H1 (cell line): ENCODE measurements at regions not wholly inside any gene's neighbourhood (a gene's known extent, or its start where the extent isn't known, plus 50 kb on each side); places are given as distances from the start of the nearest gene placed in this dataset.

Source experiments
- CTCF ChIA-PET: fragments of 300-600 bp; sonication (Branson Sonifier 250); formaldehyde crosslinking; loops from one replicate; lab custom pipeline; 2021; ENCODE audit not compliant: partially characterized antibody; lab: Charles Lee
- POLR2A ChIA-PET: fragments of 300-600 bp; sonication (Branson Sonifier 250); formaldehyde crosslinking; loops from one replicate; lab custom pipeline; 2021; ENCODE audit warnings: inconsistent platforms; ENCODE audit not compliant: partially characterized antibody; lab: Charles Lee
- DNase-seq, 2 experiments: peaks; one replicate each; pipeline versions ENCODE4 v3.0.0 to v3.0.0-alpha.2; 2010 to 2022; ENCODE audit warnings: low spot score in 2 of 2, low read depth in 1 of 2, mixed read lengths in 1 of 2
- FAIRE-seq: peaks from 2 replicates; lab custom pipeline; 2011; peaks lifted over from hg19 to GRCh38; lab: Jason Lieb, UNC
- H2AFZ ChIP-seq: 2 replicates; pipeline ENCODE4 v1.8.1; 2012; ENCODE audit warnings: low read length, inconsistent platforms
- H2AK5ac ChIP-seq: 2 replicates; pipeline ENCODE4 v1.6.1; 2013; ENCODE audit warnings: low read depth, low read length
- H2BK120ac ChIP-seq: replicated peaks from 2 replicates; pipeline ENCODE3; 2013; ENCODE audit warnings: low read depth, low read length, inconsistent platforms
- H2BK12ac ChIP-seq: 2 replicates; pipeline ENCODE4 v1.6.1; 2013; ENCODE audit warnings: low read depth, low read length
- H2BK15ac ChIP-seq: 2 replicates; pipeline ENCODE4 v1.6.1; 2013; ENCODE audit warnings: low read length
- H2BK20ac ChIP-seq: 2 replicates; pipeline ENCODE4 v1.6.1; 2013; ENCODE audit warnings: low read length
- H2BK5ac ChIP-seq: 2 replicates; pipeline ENCODE4 v1.6.1; 2013; ENCODE audit warnings: low read depth, low read length
- H3K14ac ChIP-seq: 2 replicates; pipeline ENCODE4 v1.6.1; 2013; ENCODE audit warnings: inconsistent platforms; ENCODE audit not compliant: insufficient read length
- H3K18ac ChIP-seq: 2 replicates; pipeline ENCODE4 v1.6.1; 2013; ENCODE audit warnings: low read length; ENCODE audit errors: extremely low read depth
- H3K23ac ChIP-seq: 2 replicates; pipeline ENCODE4 v1.6.1; 2013; ENCODE audit warnings: inconsistent platforms; ENCODE audit not compliant: insufficient read length
- H3K23me2 ChIP-seq: 2 replicates; pipeline ENCODE4 v1.6.1; 2013; ENCODE audit warnings: low read depth, low read length
- H3K27ac ChIP-seq: 2 replicates; pipeline ENCODE4 v1.6.1; 2011; ENCODE audit warnings: low read depth, low read length, inconsistent platforms
- H3K27me3 ChIP-seq, 4 experiments: replicated peaks in 1 of 4; 1 replicate in 1 of 4; 2 replicates in 3 of 4; pipeline versions ENCODE4 v1.6.1 to v1.8.1; 2011 to 2013; ENCODE audit warnings: low read length in 3 of 4, mild to moderate bottlenecking in 3 of 4, inconsistent platforms in 2 of 4, mixed read lengths in 2 of 4, moderate library complexity in 1 of 4; ENCODE audit not compliant: control insufficient read depth in 3 of 4, insufficient read depth in 3 of 4; ENCODE audit errors: extremely low read depth in 1 of 4
- H3K36me3 ChIP-seq, 4 experiments: 2 replicates each; pipeline versions ENCODE4 v1.6.1 to v1.8.1; 2011 to 2013; ENCODE audit warnings: mild to moderate bottlenecking in 4 of 4, low read length in 3 of 4, moderate library complexity in 2 of 4, control low read depth in 1 of 4, inconsistent platforms in 1 of 4; ENCODE audit not compliant: insufficient read depth in 4 of 4, control insufficient read depth in 2 of 4
- H3K4ac ChIP-seq: replicated peaks from 2 replicates; pipeline ENCODE3; 2013; ENCODE audit warnings: low read length, low read depth, mixed read lengths, inconsistent platforms; ENCODE audit not compliant: insufficient read length
- H3K4me1 ChIP-seq, 4 experiments: replicated peaks in 1 of 4; 1 replicate in 1 of 4; 2 replicates in 3 of 4; pipeline versions ENCODE4 v1.6.1 to v1.8.1; 2011 to 2013; ENCODE audit warnings: low read length in 3 of 4, inconsistent platforms in 2 of 4, mixed read lengths in 1 of 4; ENCODE audit not compliant: insufficient read depth in 4 of 4, control insufficient read depth in 3 of 4
- H3K4me2 ChIP-seq, 2 experiments: 2 replicates each; pipeline versions ENCODE4 v1.6.1 to v1.8.1; 2011 to 2013; ENCODE audit warnings: low read depth in 2 of 2, low read length in 2 of 2, control low read depth in 1 of 2, inconsistent platforms in 1 of 2, mild to moderate bottlenecking in 1 of 2; ENCODE audit not compliant: insufficient read depth in 1 of 2
- H3K4me3 ChIP-seq, 4 experiments: fragments of 200-600, 300-600 bp in 1 of 4; sonication (generic), shearing (Covaris generic), sonication (Bioruptor Twin) in 1 of 4; 2 replicates each; pipeline versions ENCODE4 v1.5.1 to v1.8.1; 2011 to 2016; ENCODE audit warnings: low read length in 4 of 4, low read depth in 3 of 4, control low read depth in 2 of 4, inconsistent platforms in 2 of 4, mild to moderate bottlenecking in 2 of 4, mixed read lengths in 1 of 4, moderate library complexity in 1 of 4; ENCODE audit not compliant: insufficient read depth in 2 of 4; ENCODE audit errors: extremely low read depth in 1 of 4
- H3K56ac ChIP-seq: replicated peaks from 2 replicates; pipeline ENCODE3; 2013; ENCODE audit warnings: low read depth, mild to moderate bottlenecking, mixed read lengths, low read length, inconsistent platforms; ENCODE audit not compliant: insufficient read length
- H3K79me1 ChIP-seq: 2 replicates; pipeline ENCODE4 v1.6.1; 2013; ENCODE audit warnings: low read depth, low read length, control low read depth
- H3K79me2 ChIP-seq, 2 experiments: 2 replicates each; pipeline versions ENCODE4 v1.6.1 to v1.8.1; 2012 to 2013; ENCODE audit warnings: low read length in 2 of 2, mild to moderate bottlenecking in 2 of 2, inconsistent platforms in 1 of 2; ENCODE audit not compliant: insufficient read depth in 2 of 2, control insufficient read depth in 1 of 2
- H3K9ac ChIP-seq, 4 experiments: replicated peaks in 1 of 4; 1 replicate in 1 of 4; 2 replicates in 3 of 4; pipeline versions ENCODE4 v1.6.1 to v1.8.1; 2011 to 2013; ENCODE audit warnings: low read depth in 3 of 4, low read length in 3 of 4, control low read depth in 2 of 4, mild to moderate bottlenecking in 2 of 4, moderate library complexity in 2 of 4, inconsistent platforms in 1 of 4; ENCODE audit errors: extremely low read depth in 1 of 4
- H3K9me3 ChIP-seq, 2 experiments: 2 replicates each; pipeline versions ENCODE4 v1.6.1 to v1.8.1; 2012 to 2013; ENCODE audit warnings: mild to moderate bottlenecking in 2 of 2, moderate library complexity in 2 of 2, control low read depth in 1 of 2, inconsistent platforms in 1 of 2, low read depth in 1 of 2, low read length in 1 of 2, mixed read lengths in 1 of 2; ENCODE audit not compliant: insufficient read depth in 2 of 2
- H4K20me1 ChIP-seq, 2 experiments: replicated peaks in 1 of 2; 2 replicates each; pipeline versions ENCODE3 to v1.8.1; 2011 to 2013; ENCODE audit warnings: inconsistent platforms in 2 of 2, low read length in 2 of 2, mild to moderate bottlenecking in 1 of 2; ENCODE audit not compliant: insufficient read depth in 2 of 2, control insufficient read depth in 1 of 2
- H4K5ac ChIP-seq: 2 replicates; pipeline ENCODE4 v1.6.1; 2013; ENCODE audit warnings: low read length, low read depth, mixed read lengths, inconsistent platforms; ENCODE audit not compliant: insufficient read length
- H4K8ac ChIP-seq: 2 replicates; pipeline ENCODE4 v1.8.0; 2013; ENCODE audit warnings: mild to moderate bottlenecking, moderate library complexity, low read length, inconsistent platforms; ENCODE audit not compliant: insufficient read depth; ENCODE audit errors: extremely low read depth
- H4K91ac ChIP-seq: replicated peaks from 2 replicates; pipeline ENCODE3; 2013; ENCODE audit warnings: low read length, mixed read lengths, inconsistent platforms; ENCODE audit not compliant: insufficient read length
- NANOG ChIP-seq: IDR thresholded peaks from 2 replicates; pipeline ENCODE4 v1.6.1; 2011; ENCODE audit warnings: low read length, low read depth, mild to moderate bottlenecking, inconsistent platforms; ENCODE audit not compliant: insufficient read depth, poor library complexity, severe bottlenecking
- NRF1 ChIP-seq: IDR thresholded peaks from 2 replicates; pipeline ENCODE4 v1.6.1; 2011; ENCODE audit warnings: mild to moderate bottlenecking, low read depth, low read length, improper control_type of control experiment
- WGBS, 2 experiments: shearing (Covaris generic) in 1 of 2; methylation state at CpG; one replicate each; pipeline versions ENCODE4 v1.1.6 to v1.1.7; 2013 to 2015; ENCODE audit warnings: low lambda C conversion rate in 2 of 2, mixed read lengths in 2 of 2, inconsistent platforms in 1 of 2, low coverage in 1 of 2, missing lambda C conversion rate in 1 of 2; ENCODE audit not compliant: insufficient replicate concordance in 2 of 2, insufficient coverage in 1 of 2, insufficient read length in 1 of 2; ENCODE audit errors: extremely low coverage in 1 of 2, missing lambda C conversion rate in 1 of 2; 5-methylcytosine and 5-hydroxymethylcytosine counted together

DNA sequence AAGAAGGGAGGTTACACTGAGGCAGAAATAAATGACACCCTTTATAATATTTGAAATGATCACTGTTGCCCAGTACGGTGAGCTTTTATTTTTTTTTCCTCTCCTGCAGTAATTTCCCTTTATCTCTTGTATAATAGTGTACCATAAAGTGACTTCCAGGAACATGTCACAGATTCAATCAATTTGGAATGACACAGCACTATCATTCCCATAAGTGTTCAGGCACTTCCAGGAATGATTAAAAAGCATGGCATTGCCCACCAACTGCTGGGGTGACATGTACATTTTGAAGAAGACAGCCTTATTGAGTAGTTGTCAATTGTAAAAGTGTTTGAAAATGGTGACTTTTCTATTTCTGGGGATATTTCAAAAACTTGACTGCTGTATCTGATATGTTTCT lies 1700.9 kb upstream of the NUDT12 start:
- Histone ChIP-seq H2BK120ac (no peak overlapping the region), H3K79me1 (no peaks in the 10 kb centered on the region), H3K4me3 (no peak overlapping the region), H3K23ac (no peak overlapping the region), H4K5ac (no peak overlapping the region), H3K23me2 (no peaks in the 10 kb centered on the region), H2BK20ac (no peak overlapping the region), H3K4me2 (no peak overlapping the region), H3K14ac (no peak overlapping the region), H3K79me2 (no peaks in the 10 kb centered on the region), H2AK5ac (no peak overlapping the region), H3K9me3 (no peaks in the 10 kb centered on the region), H3K27ac (no peak overlapping the region), H2BK12ac (no peak overlapping the region), H3K56ac (no peak overlapping the region), H2BK15ac (no peak overlapping the region), H2AFZ (no peak overlapping the region), H3K9ac (no peak overlapping the region), H3K4me1 (no peaks in the 10 kb centered on the region), H3K18ac (no peak overlapping the region), H4K8ac (no peak overlapping the region), H3K36me3 (no peaks in the 10 kb centered on the region), H3K27me3 (no peaks in the 10 kb centered on the region), H4K91ac (no peak overlapping the region), H3K4ac (no peak overlapping the region), H4K20me1 (no peaks in the 10 kb centered on the region), H2BK5ac (no peak overlapping the region)
- CTCF ChIA-PET = no interaction called here
- DNase-seq (no peak), FAIRE-seq (no peak)
- TF ChIP-seq NRF1 = 0 out of 2 replicates have a peak, but pooled peaks have one; percentile 13
- TF ChIP-seq NANOG = no peak
- POLR2A ChIA-PET = no interaction called here
- 64% methylated on average over 1 of the region's 1 CpG; no CpG with 5 or more reads in 1 of the 2 experiments for WGBS, 2 experiments
